Stimulated activated CD4-positive, alpha-beta T cell treated with anti-CD3 and anti-CD28 coated beads, TNF-alpha, amount 100 ng/mL, for 48 hours (primary cell): ENCODE measurements at regions not wholly inside any gene's neighbourhood (a gene's known extent, or its start where the extent isn't known, plus 50 kb on each side); places are given as distances from the start of the nearest gene placed in this dataset.
"Not testable (repeated sequence)": the region's sequence is repeated elsewhere in the genome, so short reads cannot be mapped to it uniquely, and the experiment has no call there.

ENCODE experiments used
- DNase-seq, 3 donors: peaks; one replicate each; pipeline ENCODE4 v3.0.0-alpha.2; 2020; ENCODE audit warnings: low read depth in 3 of 3

DNA sequence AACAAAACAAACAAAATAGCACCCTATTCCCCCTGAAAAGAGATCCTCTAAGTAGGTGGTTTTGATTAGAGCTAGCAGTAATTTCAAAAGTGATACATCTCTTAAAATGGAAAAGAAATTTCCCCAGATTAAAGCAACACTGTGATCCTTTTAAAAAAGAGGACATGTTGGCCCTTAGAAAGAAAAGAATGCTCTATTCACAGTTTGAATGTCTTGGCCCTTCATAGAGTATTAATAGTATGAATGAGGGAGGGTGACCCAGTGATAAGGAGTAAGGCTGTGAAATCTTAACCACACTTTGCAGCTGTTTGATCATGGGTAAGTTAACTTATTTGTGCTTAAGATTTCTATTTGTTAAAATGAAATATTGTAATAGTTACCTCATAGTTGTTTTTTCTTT is 467.7 kb upstream of the MEF2C start:
- DNase-seq, result no peak

DNA sequence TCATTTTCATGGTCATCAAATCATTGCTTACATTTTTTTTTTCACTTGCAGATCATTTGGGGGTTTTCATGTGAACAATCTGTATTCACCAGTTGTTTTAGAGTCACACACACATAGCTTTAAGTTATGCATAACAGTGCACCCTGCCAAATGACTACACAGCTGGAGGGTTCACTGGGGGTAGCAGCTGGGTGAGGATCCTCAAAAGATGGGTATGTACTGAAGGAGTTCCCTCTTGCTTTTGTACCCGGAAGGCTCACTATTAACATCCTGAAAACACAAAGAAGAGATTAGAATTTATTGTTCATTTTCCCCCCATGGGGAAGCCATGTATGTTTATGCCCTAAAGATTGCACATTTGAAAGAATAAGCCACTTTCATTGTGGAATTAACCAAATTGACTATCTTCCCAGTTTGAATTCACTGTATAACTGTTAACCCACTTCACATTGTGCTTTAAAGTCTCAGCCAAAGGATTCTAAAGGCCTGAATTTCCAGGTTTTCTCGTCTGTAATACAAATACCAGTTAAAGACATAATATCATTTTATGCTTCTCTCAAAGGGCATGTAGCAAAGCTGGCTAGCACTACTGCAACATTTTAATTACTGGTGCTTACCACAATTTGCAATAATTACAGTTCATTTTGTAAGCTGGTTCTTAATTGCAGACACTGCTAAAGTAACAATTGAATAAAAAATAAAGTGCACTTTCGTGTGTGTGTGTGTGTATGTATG is 466.4 kb upstream of the MEF2C start:
- DNase-seq, result no peak

DNA sequence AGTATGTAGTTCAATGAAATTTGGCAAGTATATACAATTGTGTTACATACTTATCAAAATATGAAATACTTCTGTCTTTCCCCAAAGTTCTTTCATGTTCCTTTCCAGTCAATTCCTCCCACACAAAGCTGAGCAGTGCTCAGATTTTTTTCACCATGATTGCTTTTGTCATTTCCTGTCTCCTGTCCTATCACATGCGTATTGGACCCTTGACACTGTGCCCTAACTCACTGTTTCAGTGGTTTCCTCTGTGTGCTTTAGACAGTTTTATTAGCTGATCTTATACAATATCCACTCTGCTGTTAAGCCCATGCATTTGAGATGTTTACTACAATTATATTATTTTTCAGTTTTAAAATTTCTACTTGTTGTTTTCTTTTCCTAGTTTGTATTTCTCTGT is 463.6 kb upstream of the MEF2C start:
- no peak for DNase-seq

DNA sequence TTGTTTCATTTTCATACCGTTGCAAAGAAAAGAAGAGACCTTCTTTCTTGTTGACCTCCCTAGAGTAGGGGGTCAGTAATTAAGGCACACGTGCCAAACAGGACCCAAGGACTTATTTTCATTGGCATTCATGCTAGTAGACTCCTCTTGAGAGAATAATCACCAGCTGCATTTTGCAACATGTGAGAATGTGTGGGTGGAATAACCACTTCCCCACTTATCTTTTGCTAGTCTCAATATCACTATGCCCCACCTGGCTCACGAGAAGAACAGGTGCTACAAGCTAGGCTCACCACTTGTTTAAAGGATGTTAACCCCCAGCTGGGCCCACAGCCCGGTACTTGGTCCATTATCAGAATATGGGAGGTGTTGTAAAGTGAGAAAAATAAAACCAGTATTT is 460.7 kb upstream of the MEF2C start:
- no peak for DNase-seq

DNA sequence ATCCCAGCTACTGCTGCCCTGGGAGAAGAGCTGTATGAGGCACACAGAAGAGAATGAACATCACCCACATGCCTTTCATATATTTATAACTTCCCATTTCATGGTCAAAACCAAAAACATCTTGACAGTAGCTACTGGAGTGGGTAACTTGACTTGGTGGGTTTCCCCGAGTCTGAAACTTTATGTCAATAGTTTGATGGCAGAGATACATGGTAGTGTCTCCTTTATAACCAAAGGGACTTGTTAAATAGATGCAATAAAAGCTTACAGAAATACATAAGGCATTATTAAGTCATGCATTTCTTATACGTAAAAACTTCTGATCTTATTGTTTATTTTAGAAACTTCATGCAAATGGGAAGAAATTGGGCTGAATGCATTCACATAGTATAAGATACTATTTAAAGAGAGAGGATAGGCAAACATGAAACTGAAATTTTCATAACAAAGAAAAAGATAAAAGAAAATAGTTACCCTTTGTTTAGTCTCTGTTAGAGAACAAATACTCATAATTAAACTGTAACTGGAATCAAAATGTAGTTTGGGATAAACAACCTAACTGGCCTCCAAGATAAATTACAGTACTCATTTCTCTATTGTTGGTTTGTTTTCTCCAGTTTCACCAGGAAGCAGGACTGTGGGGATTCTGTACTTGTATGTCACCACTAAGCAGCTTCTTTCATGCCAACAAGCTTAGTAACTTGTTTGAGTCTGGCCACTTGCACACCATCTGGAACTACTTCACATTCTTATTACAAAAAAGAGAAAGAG is 459.3 kb upstream of the MEF2C start:
- no peak for DNase-seq

DNA sequence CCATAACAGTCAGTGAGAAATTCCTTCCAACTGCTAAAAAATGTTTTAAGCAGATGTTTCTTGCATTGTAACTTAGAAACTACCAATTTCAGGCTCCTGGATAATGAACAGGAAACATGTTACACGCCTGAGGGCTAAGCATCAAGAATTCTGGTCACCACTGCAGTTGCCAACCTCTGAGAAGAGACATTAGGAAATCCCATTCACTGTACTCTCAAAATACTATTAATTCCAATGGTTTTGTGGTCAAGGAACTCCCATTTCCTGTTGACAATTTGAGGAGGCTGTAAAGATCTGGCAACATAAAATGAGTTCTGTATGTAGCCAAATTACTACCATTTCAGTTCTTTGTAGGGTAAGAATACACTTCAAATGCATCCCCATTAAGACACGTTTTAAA is 456.0 kb upstream of the MEF2C start:
- no peak for DNase-seq

DNA sequence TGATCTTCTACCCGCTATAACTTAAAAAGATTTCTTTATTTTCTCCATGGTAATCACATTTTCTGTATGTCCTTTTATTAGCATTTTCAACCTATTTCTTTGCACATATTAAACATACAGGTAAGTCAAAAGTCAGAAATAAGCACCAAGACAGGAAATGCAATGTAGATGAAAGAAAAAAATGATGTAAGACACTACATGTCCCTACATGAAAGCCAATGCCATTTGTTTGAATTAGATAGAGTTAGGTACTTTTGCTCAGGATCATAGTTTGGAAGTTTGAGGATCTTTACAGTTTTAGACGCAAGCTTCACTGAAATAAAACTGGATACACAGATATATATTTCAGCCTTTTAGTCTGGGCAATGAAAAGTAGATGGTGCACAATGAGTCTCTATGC is 453.1 kb upstream of the MEF2C start:
- DNase-seq, result no peak

DNA sequence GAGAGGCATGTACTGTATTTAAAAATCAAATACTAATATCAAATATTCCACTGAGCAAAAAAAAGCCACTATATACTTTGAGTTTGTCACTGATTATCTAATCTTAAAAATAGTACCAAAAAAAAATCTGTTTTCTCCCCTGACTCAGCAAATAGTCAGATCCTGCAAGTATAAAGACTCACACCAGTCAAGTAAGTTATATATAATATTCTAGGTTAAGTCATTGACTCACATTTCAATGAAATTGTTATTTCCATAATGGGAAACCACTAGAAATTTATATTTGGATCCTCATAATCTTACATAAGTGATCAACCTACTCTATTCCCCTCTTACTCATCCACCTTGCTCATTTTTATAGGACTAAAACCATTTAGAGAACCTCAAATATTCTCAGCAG is 447.2 kb upstream of the MEF2C start:
- no peak for DNase-seq

DNA sequence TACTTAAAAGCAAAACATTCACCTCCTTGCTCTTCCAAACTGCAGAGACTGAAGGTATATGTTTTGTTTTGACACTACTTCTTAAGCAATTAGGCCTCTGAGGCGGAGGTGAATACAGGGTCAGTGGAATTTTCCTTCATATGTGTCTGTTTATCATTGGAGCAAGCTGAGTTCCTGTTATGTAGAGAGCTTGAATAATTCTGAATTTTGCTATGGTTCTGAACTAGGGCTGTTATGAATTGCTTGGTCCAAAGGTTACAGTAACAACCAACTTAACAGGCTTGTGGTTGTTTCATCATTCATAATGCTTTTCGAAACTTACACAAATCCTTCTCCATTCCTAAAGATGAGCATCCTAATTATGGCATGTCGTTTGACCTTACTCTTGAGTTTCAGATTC is 444.6 kb upstream of the MEF2C start:
- no peak for DNase-seq

DNA sequence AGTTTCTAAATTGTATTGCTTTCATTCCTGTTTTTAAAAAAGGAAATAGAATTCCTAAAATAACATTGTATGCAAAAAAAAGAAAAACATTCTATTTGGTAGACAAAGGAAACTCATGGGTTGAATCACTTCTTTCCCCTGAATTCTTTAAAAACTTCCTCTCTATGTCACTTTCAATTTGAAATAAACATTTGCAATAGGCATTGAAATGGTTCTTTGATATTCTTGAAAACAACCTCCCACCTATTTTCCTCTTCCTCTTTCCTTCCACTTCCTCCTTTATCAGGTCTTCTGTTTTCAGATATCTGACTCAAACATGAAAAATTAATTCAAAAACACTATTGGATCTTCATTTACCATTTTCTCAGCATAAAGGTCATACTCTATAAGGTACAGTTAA is 442.0 kb upstream of the MEF2C start:
- no peak for DNase-seq

DNA sequence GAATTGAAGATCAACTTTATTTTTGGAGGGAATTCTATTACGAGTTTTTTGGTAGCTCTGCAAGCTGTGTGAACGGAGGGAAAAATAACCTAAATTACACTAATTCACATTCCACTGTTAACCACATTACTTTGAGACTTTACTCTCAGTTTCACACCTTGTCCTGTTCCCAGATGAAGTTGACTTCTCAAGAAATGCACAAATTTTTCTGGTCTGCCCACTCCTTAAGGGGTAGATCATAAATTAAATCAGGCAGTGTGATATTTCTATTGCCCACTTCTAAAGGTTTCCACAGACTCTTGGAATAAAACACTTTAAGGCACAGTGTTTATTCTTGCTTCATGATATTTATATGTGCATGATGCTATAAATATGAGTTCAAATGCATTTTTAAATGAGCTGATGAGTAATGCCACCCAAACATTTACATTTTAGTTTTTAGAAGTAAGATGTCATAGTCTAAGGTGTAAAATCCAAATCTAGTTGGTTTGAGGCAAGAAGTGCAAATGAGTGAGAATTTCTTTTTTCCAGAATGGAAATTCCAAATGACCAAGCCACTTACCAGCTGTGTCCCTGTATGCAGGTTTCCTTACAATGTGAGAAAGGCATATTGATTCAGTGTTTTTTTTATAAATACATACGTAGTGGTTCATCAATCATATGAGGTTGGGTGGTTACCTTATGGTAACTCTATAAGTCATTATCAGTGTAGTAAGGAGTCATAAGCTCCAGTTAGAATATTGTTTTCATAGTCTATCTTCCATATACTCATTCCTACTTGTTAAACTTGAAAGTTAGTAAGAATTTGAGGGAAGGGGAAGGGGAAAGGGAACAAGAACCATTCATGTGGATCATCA is 437.7 kb upstream of the MEF2C start:
- no peak for DNase-seq

DNA sequence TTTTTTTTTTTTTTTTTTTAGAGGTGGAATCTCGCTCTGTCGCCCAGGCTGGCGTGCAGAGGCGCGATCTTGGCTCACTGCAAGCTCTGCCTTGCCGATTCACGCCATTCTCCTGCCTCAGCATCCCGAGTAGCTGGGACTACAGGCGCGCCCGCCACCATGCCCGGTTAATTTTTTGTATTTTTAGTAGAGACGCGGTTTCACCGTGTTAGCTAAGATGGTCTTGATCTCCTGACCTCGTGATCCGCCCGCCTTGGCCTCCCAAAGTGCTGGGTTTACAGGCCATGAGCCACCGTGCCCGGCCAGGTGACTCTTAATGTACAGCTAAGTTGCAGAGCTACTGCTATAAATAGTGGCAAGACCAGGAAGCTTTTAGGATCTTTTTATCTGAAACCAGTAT is 434.9 kb upstream of the MEF2C start:
- DNase-seq, result not testable (repeated sequence)

DNA sequence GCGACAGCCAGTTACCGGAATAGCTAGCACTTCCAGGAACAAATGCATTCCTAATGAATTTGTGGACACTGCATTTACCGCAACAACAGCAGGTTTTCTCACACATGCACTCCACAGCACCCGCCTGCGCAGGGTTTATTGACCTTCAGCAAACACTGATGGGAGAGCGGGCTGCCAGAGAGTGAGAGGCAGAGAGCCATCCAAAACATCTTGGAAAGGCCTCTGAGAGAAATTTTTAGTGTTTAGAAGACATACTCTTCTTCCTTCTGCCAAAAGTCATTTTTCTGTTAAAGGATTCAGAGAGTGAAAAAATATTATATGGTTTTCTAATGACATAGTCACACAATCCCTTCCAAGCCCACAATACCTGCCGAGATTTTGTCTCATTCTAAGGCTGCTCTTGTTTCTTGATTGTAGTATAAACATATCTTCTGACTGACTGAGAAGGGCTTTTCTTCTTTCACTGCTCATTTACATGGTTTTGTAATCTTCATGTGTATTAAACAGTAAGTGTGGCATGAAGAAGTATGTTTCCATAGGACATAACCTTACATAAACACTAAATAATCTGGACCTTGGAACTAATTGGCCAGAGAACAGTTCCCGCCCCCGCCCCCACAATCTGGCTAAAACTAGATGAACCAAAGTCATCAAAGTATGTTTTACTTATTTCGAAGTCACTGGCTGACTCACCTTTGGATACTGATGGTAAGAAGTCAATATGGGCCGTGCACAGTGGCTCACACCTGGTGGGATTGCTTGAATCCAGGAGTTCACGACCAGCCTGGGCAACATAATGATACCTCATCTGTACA is 432.5 kb upstream of the MEF2C start:
- no peak for DNase-seq

DNA sequence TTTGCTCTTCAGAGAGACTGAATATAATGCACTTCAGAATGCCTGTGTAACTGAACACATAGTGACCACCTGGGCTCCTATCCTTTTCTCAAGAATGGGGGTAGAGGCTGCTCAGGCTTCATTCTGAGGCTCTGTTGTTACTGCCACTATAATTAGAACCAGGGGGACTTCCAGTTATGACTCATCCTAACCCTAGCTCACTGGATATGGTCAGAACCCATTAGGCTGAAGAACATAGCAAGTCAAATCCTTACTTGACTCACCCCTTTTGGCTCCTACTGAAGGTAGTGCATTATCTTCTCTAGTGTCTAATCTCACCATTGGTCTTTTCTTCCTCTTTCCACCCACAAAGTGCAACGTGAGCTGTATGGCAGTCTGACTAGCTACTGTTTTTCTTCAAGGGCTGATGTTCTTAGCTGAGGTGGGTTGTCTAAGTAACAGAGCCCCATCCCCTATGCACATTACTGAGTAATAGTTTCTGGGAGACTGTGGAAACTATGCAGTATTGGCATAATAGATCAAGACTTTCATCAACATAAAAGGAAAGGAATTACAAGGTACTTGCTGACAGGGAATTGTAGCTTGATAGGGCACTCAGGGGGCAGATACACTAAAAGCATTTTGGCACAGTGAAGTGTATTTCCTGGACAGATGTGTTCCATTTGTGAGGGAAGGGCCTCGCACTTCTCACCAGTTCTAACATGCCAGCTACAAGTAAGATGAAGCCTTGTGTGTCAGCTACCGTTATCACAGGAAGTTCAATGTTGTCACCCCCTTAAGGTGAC is 431.0 kb upstream of the MEF2C start:
- no peak for DNase-seq

DNA sequence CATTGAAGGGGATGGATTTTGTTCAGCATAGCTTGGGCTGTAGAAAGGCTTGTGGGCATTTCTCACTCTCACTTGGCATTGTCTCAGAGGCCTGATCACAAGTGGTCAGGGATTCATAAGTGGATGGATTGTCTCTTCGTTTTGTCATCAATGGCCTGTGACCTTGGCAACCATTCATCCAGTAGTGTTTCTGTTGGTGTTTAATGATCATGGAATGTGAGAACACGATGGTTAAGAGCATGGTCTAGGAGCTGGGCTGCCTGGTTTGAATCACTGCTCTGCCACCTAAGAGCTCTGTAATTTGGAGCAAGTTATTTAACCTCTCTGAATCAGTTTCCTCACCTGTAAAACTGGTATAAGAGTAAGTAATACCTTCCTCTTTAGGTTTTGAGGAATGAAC is 430.1 kb upstream of the MEF2C start:
- no peak for DNase-seq

DNA sequence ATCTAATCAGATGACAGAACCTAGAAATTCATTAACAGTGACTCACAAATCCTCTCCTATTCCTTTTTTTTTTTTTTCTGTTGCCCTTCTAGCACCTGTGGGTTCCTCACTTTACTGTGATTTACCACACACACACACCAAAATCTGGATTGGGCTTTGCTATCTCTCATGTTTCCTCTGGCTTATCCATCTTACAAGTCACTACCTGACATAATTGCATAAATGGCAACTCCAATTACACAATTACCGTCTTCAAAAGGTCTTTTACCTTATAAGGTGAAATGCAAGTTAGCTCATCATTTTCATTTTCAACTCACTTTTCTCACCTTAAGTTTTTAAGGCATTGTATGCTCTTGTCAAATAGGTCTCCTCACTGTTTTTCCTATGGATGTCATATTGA is 426.3 kb upstream of the MEF2C start:
- no peak for DNase-seq

DNA sequence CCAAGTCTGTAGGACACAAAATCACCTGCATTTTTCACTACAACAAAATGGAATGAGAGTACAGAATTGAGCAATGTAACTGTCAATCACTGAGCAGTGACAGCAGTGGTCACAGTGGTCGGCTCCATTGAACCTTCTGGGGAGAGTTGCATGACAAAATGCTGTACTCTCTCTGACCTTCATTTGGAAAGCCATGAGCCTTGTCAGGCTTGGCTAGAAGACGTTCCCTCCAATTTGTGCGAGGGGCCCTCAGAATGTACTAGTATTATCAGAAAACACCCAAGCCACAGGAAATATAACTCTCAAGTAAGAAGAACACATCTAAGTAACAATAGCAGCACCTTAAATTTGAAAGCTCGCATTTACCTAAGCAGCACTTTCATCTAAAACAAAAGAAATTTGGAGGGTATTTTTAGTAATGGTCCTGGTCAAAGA is 425.6 kb upstream of the MEF2C start:
- DNase-seq, result no peak

DNA sequence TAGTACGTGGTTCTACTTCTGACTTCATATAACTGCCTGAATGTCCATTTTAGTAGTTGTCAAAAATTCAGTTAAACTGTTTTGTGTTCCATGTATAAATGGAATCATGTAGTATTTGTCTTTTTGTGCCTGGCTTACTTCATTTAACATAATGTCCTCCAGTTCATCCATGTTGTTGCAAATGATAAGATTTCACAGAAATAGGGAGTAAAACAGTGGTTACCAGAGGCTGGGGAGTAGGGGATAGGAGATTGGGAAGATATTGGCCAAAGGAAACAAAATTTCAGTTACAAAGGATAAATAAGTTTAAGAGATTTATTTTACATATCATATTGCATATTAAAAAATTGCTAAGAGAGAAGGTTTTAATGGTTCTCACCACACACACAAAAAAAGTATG is 425.0 kb upstream of the MEF2C start:
- DNase-seq, result no peak

DNA sequence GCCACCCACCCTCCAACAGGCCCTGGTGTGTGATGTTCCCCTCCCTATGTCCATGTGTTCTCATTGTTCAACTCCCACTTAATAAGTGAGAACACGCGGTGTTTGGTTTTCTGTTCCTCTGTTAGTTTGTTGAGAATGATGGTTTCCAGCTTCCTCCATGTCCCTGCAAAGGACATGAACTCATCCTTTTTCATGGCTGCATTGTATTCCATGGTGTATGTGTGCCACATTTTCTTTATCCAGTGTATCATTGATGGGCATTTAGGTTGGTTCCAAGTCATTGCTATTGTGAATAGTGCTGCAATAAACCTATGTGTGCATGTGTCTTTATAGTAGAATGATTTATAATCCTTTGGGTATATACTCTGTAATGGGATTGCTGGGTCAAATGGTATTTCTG is 424.2 kb upstream of the MEF2C start:
- DNase-seq, result not testable (repeated sequence)

DNA sequence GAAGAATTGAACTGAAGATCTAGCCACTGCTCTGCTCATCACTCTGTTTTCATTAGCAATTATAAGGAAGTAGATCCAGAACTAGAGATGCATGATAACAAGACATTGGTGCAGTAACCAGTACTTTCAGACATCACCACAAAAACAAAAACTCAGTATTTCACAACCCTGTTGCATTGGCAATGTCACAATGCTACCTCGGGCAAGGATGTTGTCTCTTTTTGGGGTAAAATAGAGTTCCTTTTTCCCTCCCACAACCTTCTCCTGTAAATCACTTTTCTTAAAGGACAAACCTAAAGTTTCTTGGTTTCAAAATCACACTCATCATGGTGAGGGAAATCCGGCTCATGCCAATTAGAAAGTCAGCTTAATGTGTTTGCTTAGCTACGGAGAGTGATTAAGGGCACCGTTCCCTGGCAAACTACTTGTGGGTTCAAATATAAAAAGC is 420.1 kb upstream of the MEF2C start:
- no peak for DNase-seq
